Ishikawa (cell line): ENCODE measurements at regions not wholly inside any gene's neighbourhood (a gene's known extent, or its start where the extent isn't known, plus 50 kb on each side); places are given as distances from the start of the nearest gene placed in this dataset.

Experiments used
- CEBPB ChIP-seq: IDR thresholded peaks from 2 replicates; pipeline ENCODE4 v1.6.1; 2012
- CREB1 ChIP-seq: IDR thresholded peaks from 2 replicates; pipeline ENCODE4 v1.6.1; 2012; ENCODE audit warnings: low read depth
- EGR1 ChIP-seq: IDR thresholded peaks from 2 replicates; pipeline ENCODE4 v1.6.1; 2012
- EP300 ChIP-seq: IDR thresholded peaks from 2 replicates; pipeline ENCODE4 v1.6.1; 2012; ENCODE audit warnings: borderline replicate concordance
- FOXM1 ChIP-seq: IDR thresholded peaks from 2 replicates; pipeline ENCODE4 v1.6.1; 2012; ENCODE audit warnings: low read depth, borderline replicate concordance
- NFIC ChIP-seq: IDR thresholded peaks from 2 replicates; pipeline ENCODE4 v1.6.1; 2012
- RAD21 ChIP-seq: IDR thresholded peaks from 2 replicates; pipeline ENCODE4 v1.6.1; 2012; ENCODE audit warnings: low read depth
- TAF1 ChIP-seq: IDR thresholded peaks from 2 replicates; pipeline ENCODE4 v1.6.1; 2012; ENCODE audit warnings: low read depth, mild to moderate bottlenecking
- TCF12 ChIP-seq: IDR thresholded peaks from 2 replicates; pipeline ENCODE4 v1.6.1; 2012; ENCODE audit warnings: low read depth
- TEAD4 ChIP-seq: IDR thresholded peaks from 2 replicates; pipeline ENCODE4 v1.6.1; 2012
- YY1 ChIP-seq: IDR thresholded peaks from 2 replicates; pipeline ENCODE4 v1.6.1; 2012; ENCODE audit warnings: low read depth
- TF ChIP-seq, protein P1 (sequence below): IDR thresholded peaks from 2 replicates; pipeline ENCODE4 v1.6.1; 2012; ENCODE audit warnings: low read depth, mild to moderate bottlenecking
- TF ChIP-seq, protein P2 (sequence below): IDR thresholded peaks from 2 replicates; pipeline ENCODE4 v1.6.1; 2012
- TF ChIP-seq, protein P3 (sequence below): IDR thresholded peaks from 2 replicates; pipeline ENCODE4 v1.6.1; 2012

DNA sequence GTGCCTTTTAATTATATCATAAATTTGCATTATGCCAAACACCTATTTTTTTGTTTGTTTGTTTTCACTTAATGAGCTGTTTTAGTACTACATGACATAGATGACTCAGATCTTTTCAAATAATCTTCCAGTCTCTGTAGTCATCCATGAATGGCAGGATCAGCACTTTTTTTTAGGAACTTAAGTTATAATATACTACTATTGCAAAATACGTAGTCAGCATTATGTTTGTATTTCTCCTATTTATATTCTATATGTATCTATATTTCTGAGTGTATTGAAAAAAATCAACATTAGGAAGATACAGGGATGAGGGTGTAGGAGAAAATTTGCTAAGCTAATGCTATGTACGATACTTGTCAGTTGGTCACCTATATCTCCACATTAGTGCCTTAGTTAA, 773.1 kb upstream of the AGA start:
- no peak for TF ChIP-seq EP300
- no peak for TF ChIP-seq TCF12
- TF ChIP-seq, protein P1, sequence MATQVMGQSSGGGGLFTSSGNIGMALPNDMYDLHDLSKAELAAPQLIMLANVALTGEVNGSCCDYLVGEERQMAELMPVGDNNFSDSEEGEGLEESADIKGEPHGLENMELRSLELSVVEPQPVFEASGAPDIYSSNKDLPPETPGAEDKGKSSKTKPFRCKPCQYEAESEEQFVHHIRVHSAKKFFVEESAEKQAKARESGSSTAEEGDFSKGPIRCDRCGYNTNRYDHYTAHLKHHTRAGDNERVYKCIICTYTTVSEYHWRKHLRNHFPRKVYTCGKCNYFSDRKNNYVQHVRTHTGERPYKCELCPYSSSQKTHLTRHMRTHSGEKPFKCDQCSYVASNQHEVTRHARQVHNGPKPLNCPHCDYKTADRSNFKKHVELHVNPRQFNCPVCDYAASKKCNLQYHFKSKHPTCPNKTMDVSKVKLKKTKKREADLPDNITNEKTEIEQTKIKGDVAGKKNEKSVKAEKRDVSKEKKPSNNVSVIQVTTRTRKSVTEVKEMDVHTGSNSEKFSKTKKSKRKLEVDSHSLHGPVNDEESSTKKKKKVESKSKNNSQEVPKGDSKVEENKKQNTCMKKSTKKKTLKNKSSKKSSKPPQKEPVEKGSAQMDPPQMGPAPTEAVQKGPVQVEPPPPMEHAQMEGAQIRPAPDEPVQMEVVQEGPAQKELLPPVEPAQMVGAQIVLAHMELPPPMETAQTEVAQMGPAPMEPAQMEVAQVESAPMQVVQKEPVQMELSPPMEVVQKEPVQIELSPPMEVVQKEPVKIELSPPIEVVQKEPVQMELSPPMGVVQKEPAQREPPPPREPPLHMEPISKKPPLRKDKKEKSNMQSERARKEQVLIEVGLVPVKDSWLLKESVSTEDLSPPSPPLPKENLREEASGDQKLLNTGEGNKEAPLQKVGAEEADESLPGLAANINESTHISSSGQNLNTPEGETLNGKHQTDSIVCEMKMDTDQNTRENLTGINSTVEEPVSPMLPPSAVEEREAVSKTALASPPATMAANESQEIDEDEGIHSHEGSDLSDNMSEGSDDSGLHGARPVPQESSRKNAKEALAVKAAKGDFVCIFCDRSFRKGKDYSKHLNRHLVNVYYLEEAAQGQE: no peak
- no peak for TF ChIP-seq CEBPB
- TF ChIP-seq TAF1: no peak
- no peak for TF ChIP-seq TEAD4
- no peak for TF ChIP-seq RAD21
- TF ChIP-seq NFIC: no peak
- TF ChIP-seq YY1: no peak
- TF ChIP-seq FOXM1: no peak
- TF ChIP-seq, protein P2, sequence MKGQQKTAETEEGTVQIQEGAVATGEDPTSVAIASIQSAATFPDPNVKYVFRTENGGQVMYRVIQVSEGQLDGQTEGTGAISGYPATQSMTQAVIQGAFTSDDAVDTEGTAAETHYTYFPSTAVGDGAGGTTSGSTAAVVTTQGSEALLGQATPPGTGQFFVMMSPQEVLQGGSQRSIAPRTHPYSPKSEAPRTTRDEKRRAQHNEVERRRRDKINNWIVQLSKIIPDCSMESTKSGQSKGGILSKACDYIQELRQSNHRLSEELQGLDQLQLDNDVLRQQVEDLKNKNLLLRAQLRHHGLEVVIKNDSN: no peak
- TF ChIP-seq, protein P3, sequence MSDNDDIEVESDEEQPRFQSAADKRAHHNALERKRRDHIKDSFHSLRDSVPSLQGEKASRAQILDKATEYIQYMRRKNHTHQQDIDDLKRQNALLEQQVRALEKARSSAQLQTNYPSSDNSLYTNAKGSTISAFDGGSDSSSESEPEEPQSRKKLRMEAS: no peak
- TF ChIP-seq EGR1: no peak
- no peak for TF ChIP-seq CREB1
